NB4 (cell line): ENCODE measurements at regions not wholly inside any gene's neighbourhood (a gene's known extent, or its start where the extent isn't known, plus 50 kb on each side); places are given as distances from the start of the nearest gene placed in this dataset.

Experiments used
- DNase-seq: peaks from one replicate; pipeline ENCODE4 v3.0.0; 2010; ENCODE audit warnings: low read depth
- H3K4me3 ChIP-seq: one replicate; pipeline ENCODE4 v1.5.1; 2011; ENCODE audit warnings: mild to moderate bottlenecking, low read depth, low read length, moderate library complexity
- MYC ChIP-seq: IDR thresholded peaks from 2 replicates; pipeline ENCODE4 v1.6.1; 2011; ENCODE audit warnings: low read depth, low read length
- POLR2A ChIP-seq: IDR thresholded peaks from 2 replicates; pipeline ENCODE4 v1.6.1; 2011; ENCODE audit warnings: mild to moderate bottlenecking; ENCODE audit not compliant: insufficient read length; ENCODE audit errors: extremely low read depth
- TF ChIP-seq, protein P1 (sequence below): IDR thresholded peaks from 2 replicates; pipeline ENCODE4 v1.6.1; 2011; ENCODE audit warnings: low read depth, low read length
- TF ChIP-seq, protein P2 (sequence below): IDR thresholded peaks from one replicate; pipeline ENCODE4 v1.5.1; 2012; ENCODE audit warnings: low read depth, low read length

DNA sequence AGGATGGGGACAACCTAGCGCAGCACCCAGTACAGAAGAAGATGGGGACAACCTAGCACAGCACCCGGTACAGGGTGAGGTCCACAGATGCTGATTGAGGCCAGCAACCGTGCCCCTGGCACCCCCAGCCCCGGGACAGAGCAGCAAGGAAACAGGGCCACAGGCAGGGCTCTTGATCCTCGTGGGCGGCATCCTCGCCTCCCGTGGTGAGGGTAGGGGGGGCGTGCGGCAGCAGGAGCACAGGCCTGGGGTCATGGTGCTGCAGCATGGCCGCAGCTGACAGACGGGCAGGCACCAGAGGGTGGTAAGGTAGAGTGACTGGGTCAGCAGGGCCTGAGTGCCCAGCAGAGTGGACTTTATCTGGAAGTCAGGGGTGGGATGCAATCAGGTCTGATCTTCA is 89.5 kb downstream of the HMX1 start:
- H3K4me3 ChIP-seq: no peak overlapping the region
- no peak for DNase-seq
- TF ChIP-seq MYC: no peak
- TF ChIP-seq, protein P1, sequence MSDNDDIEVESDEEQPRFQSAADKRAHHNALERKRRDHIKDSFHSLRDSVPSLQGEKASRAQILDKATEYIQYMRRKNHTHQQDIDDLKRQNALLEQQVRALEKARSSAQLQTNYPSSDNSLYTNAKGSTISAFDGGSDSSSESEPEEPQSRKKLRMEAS: no peak
- TF ChIP-seq, protein P2, sequence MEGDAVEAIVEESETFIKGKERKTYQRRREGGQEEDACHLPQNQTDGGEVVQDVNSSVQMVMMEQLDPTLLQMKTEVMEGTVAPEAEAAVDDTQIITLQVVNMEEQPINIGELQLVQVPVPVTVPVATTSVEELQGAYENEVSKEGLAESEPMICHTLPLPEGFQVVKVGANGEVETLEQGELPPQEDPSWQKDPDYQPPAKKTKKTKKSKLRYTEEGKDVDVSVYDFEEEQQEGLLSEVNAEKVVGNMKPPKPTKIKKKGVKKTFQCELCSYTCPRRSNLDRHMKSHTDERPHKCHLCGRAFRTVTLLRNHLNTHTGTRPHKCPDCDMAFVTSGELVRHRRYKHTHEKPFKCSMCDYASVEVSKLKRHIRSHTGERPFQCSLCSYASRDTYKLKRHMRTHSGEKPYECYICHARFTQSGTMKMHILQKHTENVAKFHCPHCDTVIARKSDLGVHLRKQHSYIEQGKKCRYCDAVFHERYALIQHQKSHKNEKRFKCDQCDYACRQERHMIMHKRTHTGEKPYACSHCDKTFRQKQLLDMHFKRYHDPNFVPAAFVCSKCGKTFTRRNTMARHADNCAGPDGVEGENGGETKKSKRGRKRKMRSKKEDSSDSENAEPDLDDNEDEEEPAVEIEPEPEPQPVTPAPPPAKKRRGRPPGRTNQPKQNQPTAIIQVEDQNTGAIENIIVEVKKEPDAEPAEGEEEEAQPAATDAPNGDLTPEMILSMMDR: no peak
- TF ChIP-seq POLR2A: no peak

DNA sequence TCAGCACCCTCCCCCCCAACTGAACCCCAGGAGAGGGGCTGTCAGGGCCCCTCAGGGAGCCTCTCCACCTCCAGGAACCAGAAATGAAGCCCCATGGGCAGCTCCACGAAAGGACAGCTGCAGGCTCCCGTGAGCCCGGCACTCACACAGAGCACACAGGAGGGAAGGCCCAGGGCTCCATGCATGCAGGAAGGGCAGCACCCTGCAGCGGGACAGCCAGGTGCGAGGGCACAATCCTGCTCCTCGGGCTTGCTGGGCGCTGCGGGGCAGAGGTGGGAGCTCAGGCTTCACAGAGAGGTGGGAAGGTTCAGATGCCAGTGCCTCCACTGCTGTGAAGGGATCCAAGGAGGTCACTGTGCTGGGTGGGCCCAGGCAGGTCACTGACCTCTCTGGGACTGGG is 90.0 kb downstream of the HMX1 start:
- no peak for DNase-seq
- TF ChIP-seq, protein P1: no peak
- TF ChIP-seq MYC (no peak), POLR2A (no peak)
- TF ChIP-seq, protein P2: no peak
- H3K4me3 ChIP-seq: no peak overlapping the region

DNA sequence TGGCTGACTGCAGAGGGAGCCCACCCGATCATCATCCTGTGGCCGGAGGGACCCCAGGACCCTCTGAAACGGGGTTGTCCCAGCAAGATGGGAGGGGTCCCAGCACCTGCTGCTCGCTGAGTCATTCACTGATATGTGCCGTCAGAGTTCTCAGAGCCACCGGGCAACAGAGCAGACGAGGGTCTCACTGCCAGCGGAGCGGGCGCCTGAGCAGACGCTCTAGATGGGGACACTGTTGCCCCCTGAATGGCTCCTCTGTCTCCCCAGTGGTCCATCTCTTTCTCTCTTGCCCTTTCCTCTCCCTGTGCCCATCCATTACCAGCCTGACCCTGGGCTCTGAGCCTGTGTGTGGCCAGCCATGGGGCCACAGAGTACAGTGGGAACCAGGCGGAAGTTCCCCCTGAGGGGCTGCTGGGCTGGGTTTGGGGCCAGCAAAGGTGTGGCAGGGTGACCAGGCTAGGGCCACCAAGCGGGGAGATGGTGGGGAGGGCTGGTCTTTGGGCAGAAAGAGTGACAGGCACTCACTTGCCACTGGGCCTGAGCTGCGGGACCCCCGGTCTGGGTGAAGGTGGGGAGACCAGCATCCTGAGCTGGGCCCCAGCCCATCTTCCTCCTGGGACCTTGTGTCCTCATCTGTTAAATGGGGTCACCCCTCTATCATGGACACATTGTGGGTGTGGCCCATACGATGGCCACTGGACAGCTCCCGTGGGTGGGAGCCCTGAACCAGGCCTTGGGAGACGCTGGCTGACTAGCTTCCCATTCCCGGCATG is 90.9 kb downstream of the HMX1 start:
- no peak for DNase-seq
- TF ChIP-seq, protein P1: no peak
- TF ChIP-seq POLR2A (no peak), MYC (no peak)
- TF ChIP-seq, protein P2: no peak
- no peak overlapping the region for H3K4me3 ChIP-seq

DNA sequence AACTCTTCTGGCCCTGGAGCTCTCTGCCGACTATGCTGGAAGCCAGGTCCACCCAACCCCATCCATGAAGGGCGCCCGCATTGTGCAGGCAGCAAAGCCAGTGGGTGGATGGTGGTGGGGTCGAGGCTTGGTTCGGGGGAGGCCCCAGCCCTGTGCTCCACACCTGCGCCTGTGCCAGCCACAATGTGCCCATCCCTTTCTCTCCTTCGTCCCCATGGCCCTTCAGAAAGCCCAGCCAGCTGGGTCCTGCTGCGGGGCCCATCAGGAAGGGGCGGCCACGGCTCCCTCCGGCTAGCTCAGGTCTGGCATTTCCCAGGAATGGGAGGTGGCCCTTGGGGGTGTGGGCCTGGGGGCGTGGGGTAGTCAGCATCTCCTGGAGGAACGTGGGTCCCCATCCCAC is 91.6 kb downstream of the HMX1 start:
- TF ChIP-seq, protein P1: no peak
- no peak for TF ChIP-seq MYC
- TF ChIP-seq POLR2A: no peak
- TF ChIP-seq, protein P2: no peak
- DNase-seq: no peak
- H3K4me3 ChIP-seq: no peak overlapping the region

DNA sequence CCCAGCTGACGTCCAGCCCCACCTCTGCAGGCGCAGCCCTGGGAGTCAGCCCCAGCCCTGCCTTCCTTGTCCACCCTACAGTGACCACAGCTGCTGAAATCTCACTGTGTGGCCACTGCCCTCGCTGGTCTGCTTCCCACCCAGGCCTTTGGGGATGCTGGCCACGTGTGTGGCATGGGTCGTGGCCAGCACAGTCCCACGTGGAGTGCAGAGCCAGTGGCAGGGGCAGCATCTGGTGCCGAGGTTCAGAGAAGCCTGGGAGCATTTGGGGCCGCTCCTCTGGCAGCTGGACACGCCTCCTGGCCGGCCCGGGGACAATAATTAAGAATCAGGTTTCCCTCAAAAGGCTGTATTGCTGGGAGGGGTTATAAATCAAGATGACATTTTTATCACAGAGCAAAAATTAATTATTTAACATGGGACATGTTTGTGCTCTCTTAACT is 92.1 kb downstream of the HMX1 start:
- DNase-seq: no peak
- no peak overlapping the region for H3K4me3 ChIP-seq
- TF ChIP-seq, protein P2: no peak
- TF ChIP-seq MYC (no peak), POLR2A (no peak)
- TF ChIP-seq, protein P1: no peak

DNA sequence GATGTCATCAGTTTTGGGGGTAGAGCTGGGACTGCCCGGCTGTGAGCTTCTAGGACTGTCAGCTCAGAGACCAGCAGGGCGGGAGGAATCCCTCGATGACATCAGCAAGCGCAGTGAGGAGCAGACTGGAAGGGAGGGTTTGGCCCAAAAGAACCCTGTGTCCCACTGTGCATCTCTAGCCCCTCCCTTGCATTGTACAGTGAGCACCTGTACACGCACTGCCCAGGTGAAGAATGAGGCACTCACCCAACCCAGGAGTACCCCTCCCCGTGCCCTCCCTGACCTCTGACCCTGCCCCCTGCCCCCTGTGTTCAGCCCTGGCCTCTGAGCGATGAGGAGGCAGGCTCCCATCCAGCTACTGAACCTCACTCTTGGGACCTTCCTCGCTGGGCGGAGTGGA is 92.9 kb downstream of the HMX1 start:
- TF ChIP-seq POLR2A: no peak
- TF ChIP-seq MYC: no peak
- TF ChIP-seq, protein P1: no peak
- TF ChIP-seq, protein P2: no peak
- no peak for DNase-seq
- H3K4me3 ChIP-seq: no peak overlapping the region
